H9 (cell line): ENCODE measurements at regions not wholly inside any gene's neighbourhood (a gene's known extent, or its start where the extent isn't known, plus 50 kb on each side); places are given as distances from the start of the nearest gene placed in this dataset.

Experiments
- DNase-seq: peaks from one replicate; pipeline ENCODE4 v3.0.0-alpha.2; 2017
- H2AFZ ChIP-seq: one replicate; pipeline ENCODE4 v1.6.1; 2013; ENCODE audit warnings: mild to moderate bottlenecking, low read length, control low read depth, moderate library complexity
- H2AK5ac ChIP-seq: 2 replicates; pipeline ENCODE4 v1.6.1; 2013; ENCODE audit warnings: low read length, control low read depth, mixed read lengths; ENCODE audit not compliant: insufficient read length
- H2BK120ac ChIP-seq: one replicate; pipeline ENCODE4 v1.6.1; 2013; ENCODE audit warnings: low read depth, mild to moderate bottlenecking, low read length, control low read depth, inconsistent platforms; ENCODE audit not compliant: poor library complexity, severe bottlenecking
- H2BK12ac ChIP-seq: 2 replicates; pipeline ENCODE4 v1.6.1; 2013; ENCODE audit warnings: low read length, control low read depth, mixed read lengths, low read depth; ENCODE audit not compliant: insufficient read length
- H2BK15ac ChIP-seq: 2 replicates; pipeline ENCODE4 v1.6.1; 2013; ENCODE audit warnings: low read depth, low read length, control low read depth
- H2BK20ac ChIP-seq: one replicate; pipeline ENCODE4 v1.6.1; 2013; ENCODE audit warnings: low read depth, mild to moderate bottlenecking, low read length, control low read depth, inconsistent platforms; ENCODE audit not compliant: poor library complexity, severe bottlenecking
- H2BK5ac ChIP-seq: 2 replicates; pipeline ENCODE4 v1.6.1; 2013; ENCODE audit warnings: low read length, control low read depth, mixed read lengths; ENCODE audit not compliant: insufficient read length
- H3K14ac ChIP-seq: 2 replicates; pipeline ENCODE4 v1.6.1; 2013; ENCODE audit warnings: low read length, control low read depth; ENCODE audit not compliant: insufficient read depth
- H3K18ac ChIP-seq: 2 replicates; pipeline ENCODE4 v1.6.1; 2013; ENCODE audit warnings: low read depth, mild to moderate bottlenecking, mixed read lengths, low read length, control low read depth; ENCODE audit not compliant: insufficient read length
- H3K23ac ChIP-seq: 2 replicates; pipeline ENCODE4 v1.6.1; 2013; ENCODE audit warnings: low read length, control low read depth, mixed read lengths, low read depth; ENCODE audit not compliant: insufficient read length
- H3K23me2 ChIP-seq: 2 replicates; pipeline ENCODE4 v1.6.1; 2013; ENCODE audit warnings: low read depth, mild to moderate bottlenecking, mixed read lengths, low read length, control low read depth; ENCODE audit not compliant: insufficient read length, poor library complexity, severe bottlenecking
- H3K27ac ChIP-seq: 2 replicates; pipeline ENCODE4 v1.5.1; 2013; ENCODE audit warnings: low read length, control low read depth, mixed read lengths, low read depth; ENCODE audit not compliant: insufficient read length
- H3K27me3 ChIP-seq: 2 replicates; pipeline ENCODE4 v1.6.1; 2013; ENCODE audit warnings: low read length, control low read depth, inconsistent platforms; ENCODE audit not compliant: insufficient read depth
- H3K4ac ChIP-seq: 2 replicates; pipeline ENCODE4 v1.6.1; 2013; ENCODE audit warnings: low read depth, mild to moderate bottlenecking, control low read depth, inconsistent platforms, low read length, moderate library complexity
- H3K4me1 ChIP-seq: 2 replicates; pipeline ENCODE4 v1.6.1; 2013; ENCODE audit warnings: low read length, control low read depth, inconsistent platforms; ENCODE audit not compliant: insufficient read depth
- H3K4me2 ChIP-seq: 2 replicates; pipeline ENCODE4 v1.6.1; 2013; ENCODE audit warnings: low read length, control low read depth, mixed read lengths; ENCODE audit not compliant: insufficient read length, insufficient read depth
- H3K56ac ChIP-seq: 2 replicates; pipeline ENCODE4 v1.6.1; 2013; ENCODE audit warnings: low read depth, mild to moderate bottlenecking, mixed read lengths, low read length, control low read depth; ENCODE audit not compliant: insufficient read length
- H3K79me1 ChIP-seq: 2 replicates; pipeline ENCODE4 v1.6.1; 2013; ENCODE audit warnings: low read depth, mild to moderate bottlenecking, moderate library complexity, low read length, control low read depth, inconsistent platforms; ENCODE audit not compliant: insufficient read depth, poor library complexity, severe bottlenecking
- H3K79me2 ChIP-seq: 2 replicates; pipeline ENCODE4 v1.6.1; 2013; ENCODE audit warnings: low read length, control low read depth, inconsistent platforms; ENCODE audit not compliant: insufficient read depth
- H3K9ac ChIP-seq: 2 replicates; pipeline ENCODE4 v1.6.1; 2013; ENCODE audit warnings: low read length, control low read depth, mixed read lengths; ENCODE audit not compliant: insufficient read length; ENCODE audit errors: extremely low read depth
- H3K9me3 ChIP-seq: one replicate; pipeline ENCODE4 v1.6.1; 2013; ENCODE audit warnings: low read depth, low read length, inconsistent platforms; ENCODE audit not compliant: control insufficient read depth
- H3T11ph ChIP-seq: one replicate; pipeline ENCODE4 v1.6.1; 2013; ENCODE audit warnings: mild to moderate bottlenecking, low read length, control low read depth, inconsistent platforms
- H4K20me1 ChIP-seq: one replicate; pipeline ENCODE4 v1.6.1; 2013; ENCODE audit not compliant: control insufficient read depth, insufficient read length, insufficient read depth
- H4K5ac ChIP-seq: 2 replicates; pipeline ENCODE4 v1.6.1; 2013; ENCODE audit warnings: low read depth, mild to moderate bottlenecking, mixed read lengths, low read length, control low read depth; ENCODE audit not compliant: insufficient read length
- H4K8ac ChIP-seq: replicated peaks from 2 replicates; pipeline ENCODE4 v1.6.1; 2013; ENCODE audit warnings: low read length, control low read depth, mixed read lengths, low read depth; ENCODE audit not compliant: insufficient read length
- H4K91ac ChIP-seq: 2 replicates; pipeline ENCODE4 v1.6.1; 2013; ENCODE audit warnings: low read depth, mild to moderate bottlenecking, moderate library complexity, mixed read lengths, low read length, control low read depth; ENCODE audit not compliant: insufficient read length
- H3K27ac Mint-ChIP-seq, 3 experiments: 2 replicates in 2 of 3; 3 replicates in 1 of 3; pipeline ENCODE4 v1.8.0; 2020 to 2021; ENCODE audit warnings: mixed read lengths in 3 of 3, mild to moderate bottlenecking in 1 of 3, moderate library complexity in 1 of 3
- H3K27me3 Mint-ChIP-seq: 2 replicates; pipeline ENCODE4 v1.8.0; 2021; ENCODE audit warnings: low read depth, mild to moderate bottlenecking, moderate library complexity, mixed read lengths
- H3K36me3 Mint-ChIP-seq, 3 experiments: 2 replicates in 2 of 3; 3 replicates in 1 of 3; pipeline ENCODE4 v1.8.0; 2020 to 2021; ENCODE audit warnings: low read depth in 3 of 3, mixed read lengths in 3 of 3; ENCODE audit not compliant: insufficient read depth in 1 of 3
- H3K4me1 Mint-ChIP-seq, 2 experiments: 2 replicates each; pipeline ENCODE4 v1.8.0; 2020; ENCODE audit warnings: mixed read lengths in 2 of 2
- H3K4me3 Mint-ChIP-seq, 2 experiments: 2 replicates in 1 of 2; 3 replicates in 1 of 2; pipeline ENCODE4 v1.8.0; 2020 to 2021; ENCODE audit warnings: mild to moderate bottlenecking in 2 of 2, mixed read lengths in 2 of 2, moderate library complexity in 1 of 2
- H3K9me3 Mint-ChIP-seq, 2 experiments: 2 replicates in 1 of 2; 3 replicates in 1 of 2; pipeline ENCODE4 v1.8.0; 2020; ENCODE audit warnings: mild to moderate bottlenecking in 2 of 2, mixed read lengths in 2 of 2, moderate library complexity in 1 of 2
- WGBS: extraction: QIAGEN DNeasy Blood & Tissue Kit; methylation state at CpG from one replicate; pipeline ENCODE4 v1.1.7; 2013; ENCODE audit warnings: missing lambda C conversion rate, low lambda C conversion rate, mixed read lengths; ENCODE audit not compliant: insufficient read length; ENCODE audit errors: extremely low coverage; 5-methylcytosine and 5-hydroxymethylcytosine counted together
- TF ChIP-seq, protein P1 (sequence below): fragments of 200-600 bp; sonication (generic); conservative IDR thresholded peaks from 3 replicates; pipeline ENCODE4 v1.8.0; 2021; ENCODE audit warnings: antibody characterized with exemption, mild to moderate bottlenecking

- Histone ChIP-seq H3K18ac (peak overlapping the region; percentile 43), H3K27ac (no peak overlapping the region), H2BK20ac (no peak overlapping the region), H3K79me2 (no peaks in the 10 kb centered on the region), H3T11ph (no peak overlapping the region), H3K27me3 (peaks cover 4% of the 10 kb centered on the region; the same call in 1 of the 2 replicates), H3K23me2 (peaks cover 14% of the 10 kb centered on the region), H4K8ac (no peak overlapping the region), H3K56ac (no peak overlapping the region), H2BK120ac (no peak overlapping the region), H4K91ac (no peak overlapping the region), H3K14ac (0 out of 2 replicates have a peak overlapping the region, but pooled peaks have one; percentile 44), H3K9ac (no peak overlapping the region), H2BK15ac (no peak overlapping the region), H3K79me1 (no peaks in the 10 kb centered on the region), H2AK5ac (no peak overlapping the region), H3K4me1 (no peaks in the 10 kb centered on the region; the same call in 1 of the 2 replicates), H2BK12ac (no peak overlapping the region), H4K20me1 (no peaks in the 10 kb centered on the region), H4K5ac (no peak overlapping the region), H3K4ac (no peak overlapping the region), H3K9me3 (no peaks in the 10 kb centered on the region), H2AFZ (no peak overlapping the region), H2BK5ac (no peak overlapping the region), H3K23ac (no peak overlapping the region), H3K4me2 (peak overlapping the region; percentile 64)
- Mint-ChIP-seq H3K4me3 (peak overlapping the region; percentile 60 to 77), H3K4me1 (peaks cover 15 to 19% of the 10 kb centered on the region in 2 experiments), H3K9me3 (no peaks in the 10 kb centered on the region), H3K27me3 (peaks cover 55% of the 10 kb centered on the region), H3K27ac (peak overlapping the region in 1 of 3 experiments; percentile 73; a peak in 3 of 7 replicates), H3K36me3 (no peaks in the 10 kb centered on the region)
- peak; percentile 79 for DNase-seq
- TF ChIP-seq, protein P1, sequence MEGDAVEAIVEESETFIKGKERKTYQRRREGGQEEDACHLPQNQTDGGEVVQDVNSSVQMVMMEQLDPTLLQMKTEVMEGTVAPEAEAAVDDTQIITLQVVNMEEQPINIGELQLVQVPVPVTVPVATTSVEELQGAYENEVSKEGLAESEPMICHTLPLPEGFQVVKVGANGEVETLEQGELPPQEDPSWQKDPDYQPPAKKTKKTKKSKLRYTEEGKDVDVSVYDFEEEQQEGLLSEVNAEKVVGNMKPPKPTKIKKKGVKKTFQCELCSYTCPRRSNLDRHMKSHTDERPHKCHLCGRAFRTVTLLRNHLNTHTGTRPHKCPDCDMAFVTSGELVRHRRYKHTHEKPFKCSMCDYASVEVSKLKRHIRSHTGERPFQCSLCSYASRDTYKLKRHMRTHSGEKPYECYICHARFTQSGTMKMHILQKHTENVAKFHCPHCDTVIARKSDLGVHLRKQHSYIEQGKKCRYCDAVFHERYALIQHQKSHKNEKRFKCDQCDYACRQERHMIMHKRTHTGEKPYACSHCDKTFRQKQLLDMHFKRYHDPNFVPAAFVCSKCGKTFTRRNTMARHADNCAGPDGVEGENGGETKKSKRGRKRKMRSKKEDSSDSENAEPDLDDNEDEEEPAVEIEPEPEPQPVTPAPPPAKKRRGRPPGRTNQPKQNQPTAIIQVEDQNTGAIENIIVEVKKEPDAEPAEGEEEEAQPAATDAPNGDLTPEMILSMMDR = no peak
- WGBS = no CpG with 5 or more reads among the region's 19 CpGs
Observed at GRCh38 chr2:121075641-121076497, 209.1 kb downstream of the TFCP2L1 start.
